Activated T-cell treated with anti-CD3 and anti-CD28 coated beads, Interleukin-2, amount 50 U/mL, for 24 hours (primary cell): ENCODE measurements at regions not wholly inside any gene's neighbourhood (a gene's known extent, or its start where the extent isn't known, plus 50 kb on each side); places are given as distances from the start of the nearest gene placed in this dataset.

Experiments used
- DNase-seq: peaks from one replicate; pipeline ENCODE4 v3.0.0-alpha.2; 2020
- H3K27ac Mint-ChIP-seq: 2 replicates; pipeline ENCODE4 v1.8.0; 2020; ENCODE audit warnings: mild to moderate bottlenecking, mixed read lengths
- H3K27me3 Mint-ChIP-seq: 2 replicates; pipeline ENCODE4 v1.8.0; 2020; ENCODE audit warnings: mixed read lengths
- H3K36me3 Mint-ChIP-seq: 2 replicates; pipeline ENCODE4 v1.8.0; 2020; ENCODE audit warnings: low read depth, mixed read lengths
- H3K4me1 Mint-ChIP-seq: 2 replicates; pipeline ENCODE4 v1.8.0; 2020; ENCODE audit warnings: low read depth, mixed read lengths
- H3K4me3 Mint-ChIP-seq: 2 replicates; pipeline ENCODE4 v1.8.0; 2020; ENCODE audit warnings: mild to moderate bottlenecking, moderate library complexity, mixed read lengths
- H3K9me3 Mint-ChIP-seq: 2 replicates; pipeline ENCODE4 v1.8.0; 2020; ENCODE audit warnings: mixed read lengths

DNA sequence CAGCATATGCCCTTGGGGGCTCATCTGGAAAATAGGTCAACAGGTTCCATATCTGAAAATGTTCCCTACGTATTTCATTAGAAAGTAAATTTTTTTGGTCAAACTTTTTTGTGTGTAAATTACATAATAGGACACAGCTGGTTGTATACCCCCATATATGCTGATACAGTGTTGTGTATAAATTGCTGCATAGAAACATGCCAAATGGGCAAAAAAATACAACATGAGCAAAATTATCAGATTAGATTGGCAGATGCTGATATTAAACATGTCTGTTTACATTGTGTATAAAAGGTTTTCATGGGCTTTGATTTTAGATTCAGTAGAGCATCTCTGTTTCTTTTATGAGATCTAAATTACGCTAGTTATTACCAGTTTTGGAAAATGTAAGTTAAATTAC, 2223.0 kb downstream of the MAT2B start:
- no peak for DNase-seq
- no peak overlapping the region for H3K4me3 Mint-ChIP-seq
- H3K4me1 Mint-ChIP-seq = no peaks in the 10 kb centered on the region
- no peaks in the 10 kb centered on the region for H3K27me3 Mint-ChIP-seq
- H3K9me3 Mint-ChIP-seq = peaks cover 7% of the 10 kb centered on the region
- no peak overlapping the region for H3K27ac Mint-ChIP-seq
- no peaks in the 10 kb centered on the region for H3K36me3 Mint-ChIP-seq

- no peaks in the 10 kb centered on the region for H3K27me3 Mint-ChIP-seq
- H3K27ac Mint-ChIP-seq = no peak overlapping the region
- no peak for DNase-seq
- no peak overlapping the region for H3K4me3 Mint-ChIP-seq
- no peaks in the 10 kb centered on the region for H3K36me3 Mint-ChIP-seq
- H3K9me3 Mint-ChIP-seq = peaks cover 9% of the 10 kb centered on the region
- H3K4me1 Mint-ChIP-seq = no peaks in the 10 kb centered on the region
Measured at GRCh38 chr5:165735388-165735787, 2230.0 kb downstream of the MAT2B start.

GRCh38 chr5:165739079-165739741, 2233.8 kb downstream of the MAT2B start:
- no peaks in the 10 kb centered on the region for H3K4me1 Mint-ChIP-seq
- DNase-seq = no peak
- H3K9me3 Mint-ChIP-seq = peaks cover 2% of the 10 kb centered on the region
- H3K4me3 Mint-ChIP-seq = no peak overlapping the region
- no peaks in the 10 kb centered on the region for H3K36me3 Mint-ChIP-seq
- no peak overlapping the region for H3K27ac Mint-ChIP-seq
- no peaks in the 10 kb centered on the region for H3K27me3 Mint-ChIP-seq

- peaks cover 4% of the 10 kb centered on the region for H3K9me3 Mint-ChIP-seq
- H3K4me3 Mint-ChIP-seq = no peak overlapping the region
Measured at GRCh38 chr5:165757791-165758190, 2252.4 kb downstream of the MAT2B start.

GRCh38 chr5:165775111-165775510, 2269.7 kb downstream of the MAT2B start:
- no peaks in the 10 kb centered on the region for H3K36me3 Mint-ChIP-seq
- H3K27me3 Mint-ChIP-seq = no peaks in the 10 kb centered on the region
- H3K4me3 Mint-ChIP-seq = no peak overlapping the region
- H3K4me1 Mint-ChIP-seq = no peaks in the 10 kb centered on the region
- peaks cover 6% of the 10 kb centered on the region for H3K9me3 Mint-ChIP-seq
- DNase-seq = no peak
- no peak overlapping the region for H3K27ac Mint-ChIP-seq

More at GRCh38 chr5:165757791-165758190, 2252.4 kb downstream of the MAT2B start:
- no peaks in the 10 kb centered on the region for H3K4me1 Mint-ChIP-seq
- no peak for DNase-seq
- H3K36me3 Mint-ChIP-seq = no peaks in the 10 kb centered on the region
- no peak overlapping the region for H3K27ac Mint-ChIP-seq
- H3K27me3 Mint-ChIP-seq = no peaks in the 10 kb centered on the region

DNA sequence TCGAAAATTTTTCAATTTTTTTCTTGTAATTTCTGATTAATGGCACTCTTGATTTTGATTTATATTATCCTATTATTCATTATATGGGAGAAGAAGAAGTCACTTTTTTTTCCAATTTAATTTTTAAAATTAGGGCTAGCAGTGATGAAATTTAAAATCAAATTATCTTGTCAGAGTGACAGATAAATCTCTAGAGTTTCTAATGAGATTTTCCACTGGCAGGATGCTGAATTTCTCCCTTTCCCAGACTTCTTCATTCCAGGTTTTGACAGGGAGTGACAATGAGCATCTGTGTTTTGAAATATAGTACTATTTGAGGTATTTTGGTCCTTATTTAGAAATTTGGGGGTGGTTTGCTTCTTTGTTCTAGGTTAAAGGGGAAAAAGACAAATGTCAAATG, 2274.1 kb downstream of the MAT2B start:
- H3K36me3 Mint-ChIP-seq = no peaks in the 10 kb centered on the region
- H3K27me3 Mint-ChIP-seq = no peaks in the 10 kb centered on the region
- H3K4me3 Mint-ChIP-seq = no peak overlapping the region
- no peak for DNase-seq
- no peak overlapping the region for H3K27ac Mint-ChIP-seq
- peaks cover 18% of the 10 kb centered on the region for H3K9me3 Mint-ChIP-seq
- no peaks in the 10 kb centered on the region for H3K4me1 Mint-ChIP-seq

- no peak for DNase-seq
- H3K4me1 Mint-ChIP-seq = no peaks in the 10 kb centered on the region
- H3K9me3 Mint-ChIP-seq = peaks cover 18% of the 10 kb centered on the region
- no peak overlapping the region for H3K4me3 Mint-ChIP-seq
- H3K36me3 Mint-ChIP-seq = no peaks in the 10 kb centered on the region
- H3K27ac Mint-ChIP-seq = no peak overlapping the region
- H3K27me3 Mint-ChIP-seq = no peaks in the 10 kb centered on the region
Measured at GRCh38 chr5:165780901-165781300, 2275.5 kb downstream of the MAT2B start.

DNA sequence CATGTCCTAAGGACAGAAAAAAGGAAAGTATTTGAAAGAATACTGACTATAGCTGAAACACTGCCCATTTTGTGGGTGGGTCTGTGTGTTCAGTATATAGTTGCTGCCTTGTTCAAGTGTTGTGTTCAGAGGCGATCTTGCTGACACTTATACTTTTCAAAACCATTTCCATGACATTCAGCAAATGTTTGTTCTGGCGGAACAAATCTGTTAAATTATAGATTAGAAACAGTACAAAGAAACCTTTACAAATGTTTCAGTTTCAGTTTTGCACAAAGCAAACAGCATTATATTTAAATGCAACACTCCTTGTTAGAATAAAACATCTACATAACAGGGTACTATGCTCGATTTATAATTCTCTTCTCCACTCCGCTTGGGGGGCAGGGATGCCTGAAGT, 2276.3 kb downstream of the MAT2B start:
- H3K9me3 Mint-ChIP-seq = peaks cover 16% of the 10 kb centered on the region
- no peaks in the 10 kb centered on the region for H3K4me1 Mint-ChIP-seq
- no peaks in the 10 kb centered on the region for H3K27me3 Mint-ChIP-seq

GRCh38 chr5:165783024-165783423, 2277.6 kb downstream of the MAT2B start:
- Mint-ChIP-seq H3K27me3 (no peaks in the 10 kb centered on the region), H3K27ac (no peak overlapping the region), H3K9me3 (peaks cover 18% of the 10 kb centered on the region), H3K4me1 (no peaks in the 10 kb centered on the region), H3K36me3 (no peaks in the 10 kb centered on the region), H3K4me3 (no peak overlapping the region)
- no peak for DNase-seq

More for the DNA sequence above, 2276.3 kb downstream of the MAT2B start:
- H3K4me3 Mint-ChIP-seq = no peak overlapping the region
- H3K27ac Mint-ChIP-seq = no peak overlapping the region
- no peak for DNase-seq
- H3K36me3 Mint-ChIP-seq = no peaks in the 10 kb centered on the region

- Mint-ChIP-seq H3K27me3 (no peaks in the 10 kb centered on the region), H3K27ac (no peak overlapping the region), H3K4me1 (no peaks in the 10 kb centered on the region), H3K36me3 (no peaks in the 10 kb centered on the region), H3K4me3 (no peak overlapping the region), H3K9me3 (peaks cover 25% of the 10 kb centered on the region)
- DNase-seq = no peak
Measured at GRCh38 chr5:165786073-165786472, 2280.7 kb downstream of the MAT2B start.

DNA sequence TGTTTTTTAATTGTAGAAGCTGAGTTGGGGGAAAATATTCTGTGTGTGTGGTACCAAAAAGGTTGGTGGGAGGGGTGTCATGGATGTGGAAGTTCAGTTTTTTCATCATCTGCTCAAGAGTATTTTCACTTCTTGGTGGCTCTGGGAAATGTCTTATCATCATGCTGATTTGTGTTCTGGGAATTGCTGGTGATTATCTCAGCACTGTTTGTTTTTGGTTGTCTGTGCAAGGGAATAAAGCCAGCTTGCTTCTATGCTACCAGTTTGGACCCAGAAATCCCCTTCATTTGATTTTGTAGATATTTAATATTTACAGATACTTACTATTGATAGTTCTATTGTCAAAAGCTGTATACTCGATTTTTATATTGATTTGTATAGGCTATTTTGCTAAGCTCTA, 2289.7 kb downstream of the MAT2B start:
- peaks cover 14% of the 10 kb centered on the region for H3K9me3 Mint-ChIP-seq
- H3K4me1 Mint-ChIP-seq = no peaks in the 10 kb centered on the region
- no peak overlapping the region for H3K4me3 Mint-ChIP-seq
- no peak overlapping the region for H3K27ac Mint-ChIP-seq
- DNase-seq = no peak
- H3K36me3 Mint-ChIP-seq = no peaks in the 10 kb centered on the region
- no peaks in the 10 kb centered on the region for H3K27me3 Mint-ChIP-seq

- DNase-seq = no peak
- no peak overlapping the region for H3K27ac Mint-ChIP-seq
- no peak overlapping the region for H3K4me3 Mint-ChIP-seq
- H3K27me3 Mint-ChIP-seq = no peaks in the 10 kb centered on the region
- H3K9me3 Mint-ChIP-seq = peaks cover 11% of the 10 kb centered on the region
- no peaks in the 10 kb centered on the region for H3K4me1 Mint-ChIP-seq
- no peaks in the 10 kb centered on the region for H3K36me3 Mint-ChIP-seq
Measured at GRCh38 chr5:165805756-165806155, 2300.3 kb downstream of the MAT2B start.

DNA sequence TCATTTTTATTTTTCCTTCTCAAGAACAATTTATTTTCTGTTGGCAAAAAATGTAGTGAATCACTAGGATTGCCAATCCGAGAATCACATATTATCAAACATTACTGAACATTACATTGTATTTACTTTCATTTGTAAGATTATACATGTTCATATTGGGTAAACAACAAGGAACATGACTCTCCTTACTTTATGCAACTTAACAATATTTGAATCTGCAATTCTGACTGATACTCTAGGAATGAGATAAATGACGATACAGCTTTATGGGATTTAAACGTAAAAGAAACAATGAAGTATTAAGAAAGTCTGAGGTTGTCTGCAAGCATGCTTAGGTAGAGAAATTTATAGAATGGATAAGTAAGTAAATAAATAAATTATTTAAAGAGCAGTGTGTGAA, 2302.9 kb downstream of the MAT2B start:
- Mint-ChIP-seq H3K27me3 (no peaks in the 10 kb centered on the region), H3K4me1 (no peaks in the 10 kb centered on the region), H3K9me3 (peaks cover 8% of the 10 kb centered on the region), H3K4me3 (no peak overlapping the region), H3K27ac (no peak overlapping the region), H3K36me3 (no peaks in the 10 kb centered on the region)
- no peak for DNase-seq

GRCh38 chr5:165809914-165810313, 2304.5 kb downstream of the MAT2B start:
- Mint-ChIP-seq H3K4me3 (no peak overlapping the region), H3K9me3 (no peaks in the 10 kb centered on the region), H3K4me1 (no peaks in the 10 kb centered on the region), H3K27ac (no peak overlapping the region), H3K36me3 (no peaks in the 10 kb centered on the region), H3K27me3 (no peaks in the 10 kb centered on the region)
- DNase-seq = no peak

GRCh38 chr5:165829504-165829903, 2324.1 kb downstream of the MAT2B start:
- Mint-ChIP-seq H3K36me3 (no peaks in the 10 kb centered on the region), H3K27me3 (no peaks in the 10 kb centered on the region), H3K4me1 (no peaks in the 10 kb centered on the region), H3K4me3 (no peak overlapping the region), H3K9me3 (peaks cover 7% of the 10 kb centered on the region), H3K27ac (no peak overlapping the region)
- DNase-seq = no peak

DNA sequence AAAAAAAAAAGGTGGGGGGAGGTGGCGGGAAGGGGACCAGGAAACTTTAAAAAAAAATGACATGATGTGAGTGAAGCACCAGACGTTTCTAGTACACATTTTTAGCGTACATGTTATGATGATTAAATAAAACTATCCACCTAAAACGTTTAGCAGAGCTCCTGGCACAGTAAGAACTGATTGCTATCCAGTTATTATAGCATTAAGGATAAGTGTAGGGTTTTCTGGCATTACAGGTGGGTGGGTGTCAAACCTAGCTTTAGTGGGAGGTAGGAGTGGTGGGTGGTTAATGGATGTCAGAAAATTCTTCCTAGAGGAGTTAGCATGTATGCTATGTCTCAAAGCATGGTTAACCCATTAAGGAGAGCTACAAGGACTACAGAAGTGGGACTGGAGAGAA, 2329.5 kb downstream of the MAT2B start:
- Mint-ChIP-seq H3K4me3 (no peak overlapping the region), H3K36me3 (no peaks in the 10 kb centered on the region), H3K4me1 (no peaks in the 10 kb centered on the region), H3K27ac (no peak overlapping the region), H3K27me3 (no peaks in the 10 kb centered on the region), H3K9me3 (peaks cover 6% of the 10 kb centered on the region)
- DNase-seq = no peak
